ENCODE measurements at regions not wholly inside any gene's neighbourhood (a gene's known extent, or its start where the extent isn't known, plus 50 kb on each side); places are given as distances from the start of the nearest gene placed in this dataset.
A peak's percentile ranks its signal among the peaks of the same experiment; 100 is the strongest.

DNA sequence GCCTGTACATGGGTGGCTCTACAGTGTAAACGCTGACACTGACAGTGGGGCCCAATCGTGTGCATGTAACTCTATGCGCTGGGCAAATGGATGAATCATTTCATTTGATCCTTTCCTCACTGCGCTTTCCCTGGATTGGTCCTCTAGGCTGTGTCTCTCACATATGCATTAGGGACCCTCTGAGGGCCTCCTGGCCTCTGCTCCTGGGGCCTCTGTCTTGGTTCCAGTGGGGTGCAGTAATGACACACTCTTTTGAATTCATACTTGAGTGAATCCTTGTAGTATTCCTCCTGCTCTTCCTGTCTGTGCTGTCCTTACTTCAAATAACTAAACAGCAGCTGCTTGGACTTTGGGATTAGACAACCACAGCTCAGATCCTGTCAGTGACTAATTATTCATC lies 176.5 kb upstream of the ADO start:
- CTCF ChIA-PET: interaction anchor here (0.6 kb wide), 1 partner anchor 175 kb away, joined by 3 read pairs; no protein-coding TSS in a partner anchor

GRCh38 chr10:62631241-62631640 lies 173.3 kb upstream of the ADO start:
- no peak for DNase-seq
- H3K9me2 ChIP-seq (replicated peaks; ENCODE audit: low read length): no peaks in the 10 kb centered on the region
- H3K9me3 ChIP-seq (ENCODE audit: low read length): no peaks in the 10 kb centered on the region
- H3F3A ChIP-seq (ENCODE audit: low read length, unreplicated experiment): peaks cover 12% of the 10 kb centered on the region
- intact Hi-C loops (cut with micrococcal nuclease): no loop called here
- ChIA-PET POLR2A (ENCODE audit: unreplicated experiment) (no interaction called here), CTCF (no interaction called here)
- no peak overlapping the region for H3K9ac ChIP-seq (ENCODE audit: low read length)
- peaks cover 35% of the 10 kb centered on the region for H3K4me1 ChIP-seq (ENCODE audit: insufficient read depth, low read length)
- H4K20me1 ChIP-seq (ENCODE audit: low read length): no peaks in the 10 kb centered on the region
- BruUV-seq (replicated peaks): no TSS peak
- no peak overlapping the region for H3K4me3 ChIP-seq (ENCODE audit: low read length)
- H3K36me3 ChIP-seq (ENCODE audit: low read depth, low read length): no peaks in the 10 kb centered on the region
- no peaks in the 10 kb centered on the region for H3K27me3 ChIP-seq (ENCODE audit: low read length)
- H3K79me2 ChIP-seq (ENCODE audit: low read length): no peaks in the 10 kb centered on the region
- TF ChIP-seq CTCF (conservative IDR thresholded peaks at IDR 0.05; ENCODE audit: low read depth, low read length) (no peak), EZH2 (IDR thresholded peaks at IDR 0.05; ENCODE audit: low read length, unreplicated experiment) (no peak), EZH2phosphoT487 (IDR thresholded peaks at IDR 0.05; ENCODE audit: borderline replicate concordance, low read length) (no peak)
- H2AFZ ChIP-seq (ENCODE audit: low read length): no peak overlapping the region
- no peak overlapping the region for H3K4me2 ChIP-seq (ENCODE audit: low read length)
- no peak overlapping the region for H3K27ac ChIP-seq (ENCODE audit: low read length)
- ATAC-seq: no peak

More for the DNA sequence above, 176.5 kb upstream of the ADO start:
- POLR2A ChIA-PET (ENCODE audit: unreplicated experiment): interaction anchor here (0.5 to 0.6 kb wide), 2 partner anchors 611 to 806 kb away, joined by 3 to 4 read pairs; no protein-coding TSS in a partner anchor
- intact Hi-C loops (cut with micrococcal nuclease): no loop called here
- DNase-seq: peak; percentile 87
- Histone ChIP-seq H3K9me2 (replicated peaks; ENCODE audit: low read length) (no peaks in the 10 kb centered on the region), H3K27ac (ENCODE audit: low read length) (peak overlapping the region; percentile 73), H3K4me1 (ENCODE audit: insufficient read depth, low read length) (peaks cover 52% of the 10 kb centered on the region), H2AFZ (ENCODE audit: low read length) (peak overlapping the region; percentile 28), H4K20me1 (ENCODE audit: low read length) (no peaks in the 10 kb centered on the region), H3K4me2 (ENCODE audit: low read length) (peak overlapping the region; percentile 66), H3K4me3 (ENCODE audit: low read length) (no peak overlapping the region), H3K36me3 (ENCODE audit: low read depth, low read length) (no peaks in the 10 kb centered on the region), H3K9ac (ENCODE audit: low read length) (no peak overlapping the region; the same call in 1 of the 2 replicates), H3K9me3 (ENCODE audit: low read length) (no peaks in the 10 kb centered on the region), H3F3A (ENCODE audit: low read length, unreplicated experiment) (peaks cover 12% of the 10 kb centered on the region), H3K79me2 (ENCODE audit: low read length) (no peaks in the 10 kb centered on the region), H3K27me3 (ENCODE audit: low read length) (no peaks in the 10 kb centered on the region)
- TF ChIP-seq EZH2 (IDR thresholded peaks at IDR 0.05; ENCODE audit: low read length, unreplicated experiment): no peak
- TF ChIP-seq EZH2phosphoT487 (IDR thresholded peaks at IDR 0.05; ENCODE audit: borderline replicate concordance, low read length): no peak
- no peak for TF ChIP-seq CTCF (conservative IDR thresholded peaks at IDR 0.05; ENCODE audit: low read depth, low read length)
- BruUV-seq (replicated peaks): no TSS peak
- peak; percentile 57 for ATAC-seq

GRCh38 chr10:62632071-62632809 lies 172.3 kb upstream of the ADO start:
- CTCF ChIA-PET: no interaction called here
- peak; percentile 59 for ATAC-seq
- H3K4me1 ChIP-seq (ENCODE audit: insufficient read depth, low read length): peaks cover 30% of the 10 kb centered on the region
- no peak overlapping the region for H3K9ac ChIP-seq (ENCODE audit: low read length)
- H3K4me2 ChIP-seq (ENCODE audit: low read length): peak overlapping the region; percentile 26
- TF ChIP-seq CTCF (conservative IDR thresholded peaks at IDR 0.05; ENCODE audit: low read depth, low read length) (no peak), EZH2phosphoT487 (IDR thresholded peaks at IDR 0.05; ENCODE audit: borderline replicate concordance, low read length) (no peak), EZH2 (IDR thresholded peaks at IDR 0.05; ENCODE audit: low read length, unreplicated experiment) (no peak)
- no peaks in the 10 kb centered on the region for H3K9me3 ChIP-seq (ENCODE audit: low read length)
- peak overlapping the region; percentile 25 for H2AFZ ChIP-seq (ENCODE audit: low read length)
- no peaks in the 10 kb centered on the region for H4K20me1 ChIP-seq (ENCODE audit: low read length)
- DNase-seq: peak; percentile 93
- intact Hi-C loops (cut with micrococcal nuclease): no loop called here
- H3K27me3 ChIP-seq (ENCODE audit: low read length): no peaks in the 10 kb centered on the region
- H3K27ac ChIP-seq (ENCODE audit: low read length): peak overlapping the region; percentile 22
- H3K4me3 ChIP-seq (ENCODE audit: low read length): no peak overlapping the region
- H3K9me2 ChIP-seq (replicated peaks; ENCODE audit: low read length): no peaks in the 10 kb centered on the region
- no peaks in the 10 kb centered on the region for H3K36me3 ChIP-seq (ENCODE audit: low read depth, low read length)
- BruUV-seq (replicated peaks): no TSS peak
- peaks cover 11% of the 10 kb centered on the region for H3F3A ChIP-seq (ENCODE audit: low read length, unreplicated experiment)
- no peaks in the 10 kb centered on the region for H3K79me2 ChIP-seq (ENCODE audit: low read length)
- POLR2A ChIA-PET (ENCODE audit: unreplicated experiment): interaction anchor here (0.7 kb wide), 1 partner anchor 35 kb away, joined by 4 read pairs; no protein-coding TSS in a partner anchor
